ENCODE measurements at regions not wholly inside any gene's neighbourhood (a gene's known extent, or its start where the extent isn't known, plus 50 kb on each side); places are given as distances from the start of the nearest gene placed in this dataset.

DNA sequence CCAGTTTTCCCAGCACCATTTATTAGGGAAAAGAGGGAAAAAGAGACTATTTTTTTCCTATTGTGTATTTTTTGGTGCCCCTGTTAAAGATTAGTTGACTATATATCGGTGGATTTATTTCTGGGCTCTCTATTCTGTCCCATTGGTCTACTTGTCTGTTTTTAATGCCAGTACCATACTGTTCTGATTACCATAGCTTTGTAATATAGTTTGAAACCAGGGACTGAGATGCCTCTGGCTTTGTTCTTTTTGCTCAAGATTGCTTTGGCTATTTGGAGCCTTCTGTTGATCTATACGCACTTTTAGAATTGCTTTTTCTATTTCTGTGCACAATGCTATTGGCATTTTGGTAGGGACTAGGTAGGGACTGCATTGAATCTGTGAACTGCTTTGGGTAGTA lies 151.7 kb downstream of the ADCYAP1 start:
- CTCF ChIA-PET = no interaction called here
- no peaks in the 10 kb centered on the region for H3K27me3 Mint-ChIP-seq
- ATAC-seq (ENCODE audit: poor library complexity) = no peak

DNA sequence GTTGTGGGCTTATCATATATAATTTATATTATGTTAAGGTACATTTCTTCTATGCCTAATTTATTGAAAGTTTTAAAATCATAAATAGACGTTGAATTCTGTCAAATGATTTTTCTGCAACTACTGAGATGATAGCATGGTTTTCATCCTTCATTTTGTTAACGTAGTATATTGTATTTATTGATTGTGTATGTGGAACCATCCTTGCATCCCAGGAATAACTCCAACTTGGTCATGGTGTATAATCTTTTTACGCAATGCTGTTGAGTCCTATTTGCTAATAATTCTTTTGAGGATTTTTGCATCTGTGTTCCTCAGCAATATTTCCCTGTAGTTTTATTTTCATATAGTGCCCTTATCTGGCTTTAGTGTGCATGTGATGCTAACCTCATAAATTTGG lies 152.7 kb downstream of the ADCYAP1 start:
- Histone ChIP-seq H3K36me3 (ENCODE audit: insufficient read depth, low read length) (no peaks in the 10 kb centered on the region), H3K4me1 (ENCODE audit: insufficient read depth, low read length) (no peaks in the 10 kb centered on the region), H3K4me3 (ENCODE audit: low read length) (no peak overlapping the region), H3K27ac (ENCODE audit: low read depth in 1 of 2, low read length in 2 of 2) (no peak overlapping the region), H3K9me3 (ENCODE audit: control insufficient read depth in 1 of 2, insufficient read depth in 1 of 2, low read length in 2 of 2) (peaks cover 0 to 4% of the 10 kb centered on the region in 2 experiments), H3K27me3 (ENCODE audit: control insufficient read depth in 1 of 2, insufficient read depth in 2 of 2, low read length in 2 of 2) (no peaks in the 10 kb centered on the region)
- Mint-ChIP-seq H3K4me3 (no peak overlapping the region), H3K9me3 (peaks cover 10% of the 10 kb centered on the region), H3K27ac (no peak overlapping the region), H3K27me3 (no peaks in the 10 kb centered on the region), H3K36me3 (ENCODE audit: low read depth) (no peaks in the 10 kb centered on the region), H3K4me1 (ENCODE audit: low read depth) (no peaks in the 10 kb centered on the region)
- ATAC-seq (ENCODE audit: poor library complexity) (no peak), DNase-seq (no peak)
- intact Hi-C loops (cut with DNase I, micrococcal nuclease) = no loop called here
- TF ChIP-seq, protein P1, sequence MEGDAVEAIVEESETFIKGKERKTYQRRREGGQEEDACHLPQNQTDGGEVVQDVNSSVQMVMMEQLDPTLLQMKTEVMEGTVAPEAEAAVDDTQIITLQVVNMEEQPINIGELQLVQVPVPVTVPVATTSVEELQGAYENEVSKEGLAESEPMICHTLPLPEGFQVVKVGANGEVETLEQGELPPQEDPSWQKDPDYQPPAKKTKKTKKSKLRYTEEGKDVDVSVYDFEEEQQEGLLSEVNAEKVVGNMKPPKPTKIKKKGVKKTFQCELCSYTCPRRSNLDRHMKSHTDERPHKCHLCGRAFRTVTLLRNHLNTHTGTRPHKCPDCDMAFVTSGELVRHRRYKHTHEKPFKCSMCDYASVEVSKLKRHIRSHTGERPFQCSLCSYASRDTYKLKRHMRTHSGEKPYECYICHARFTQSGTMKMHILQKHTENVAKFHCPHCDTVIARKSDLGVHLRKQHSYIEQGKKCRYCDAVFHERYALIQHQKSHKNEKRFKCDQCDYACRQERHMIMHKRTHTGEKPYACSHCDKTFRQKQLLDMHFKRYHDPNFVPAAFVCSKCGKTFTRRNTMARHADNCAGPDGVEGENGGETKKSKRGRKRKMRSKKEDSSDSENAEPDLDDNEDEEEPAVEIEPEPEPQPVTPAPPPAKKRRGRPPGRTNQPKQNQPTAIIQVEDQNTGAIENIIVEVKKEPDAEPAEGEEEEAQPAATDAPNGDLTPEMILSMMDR (IDR thresholded peaks at IDR 0.05) = no peak
- CTCF ChIA-PET = no interaction called here
- POLR2A ChIA-PET = no interaction called here

More for the DNA sequence above, 151.7 kb downstream of the ADCYAP1 start:
- Mint-ChIP-seq H3K4me1 (ENCODE audit: low read depth) (no peaks in the 10 kb centered on the region), H3K4me3 (no peak overlapping the region), H3K36me3 (ENCODE audit: low read depth) (no peaks in the 10 kb centered on the region), H3K27ac (no peak overlapping the region), H3K9me3 (peaks cover 10% of the 10 kb centered on the region)
- POLR2A ChIA-PET = no interaction called here
- DNase-seq = no peak
- H3K36me3 ChIP-seq (ENCODE audit: insufficient read depth, low read length) = no peaks in the 10 kb centered on the region
- H3K27me3 ChIP-seq (ENCODE audit: control insufficient read depth in 1 of 2, insufficient read depth in 2 of 2, low read length in 2 of 2) = no peaks in the 10 kb centered on the region
- no peak overlapping the region for H3K4me3 ChIP-seq (ENCODE audit: low read length)
- intact Hi-C loops (cut with DNase I, micrococcal nuclease) = no loop called here
- TF ChIP-seq, protein P1 (IDR thresholded peaks at IDR 0.05) = no peak
- no peak overlapping the region for H3K27ac ChIP-seq (ENCODE audit: low read depth in 1 of 2, low read length in 2 of 2)
- H3K9me3 ChIP-seq (ENCODE audit: control insufficient read depth in 1 of 2, insufficient read depth in 1 of 2, low read length in 2 of 2) = peaks cover 0 to 4% of the 10 kb centered on the region in 2 experiments
- no peaks in the 10 kb centered on the region for H3K4me1 ChIP-seq (ENCODE audit: insufficient read depth, low read length)

DNA sequence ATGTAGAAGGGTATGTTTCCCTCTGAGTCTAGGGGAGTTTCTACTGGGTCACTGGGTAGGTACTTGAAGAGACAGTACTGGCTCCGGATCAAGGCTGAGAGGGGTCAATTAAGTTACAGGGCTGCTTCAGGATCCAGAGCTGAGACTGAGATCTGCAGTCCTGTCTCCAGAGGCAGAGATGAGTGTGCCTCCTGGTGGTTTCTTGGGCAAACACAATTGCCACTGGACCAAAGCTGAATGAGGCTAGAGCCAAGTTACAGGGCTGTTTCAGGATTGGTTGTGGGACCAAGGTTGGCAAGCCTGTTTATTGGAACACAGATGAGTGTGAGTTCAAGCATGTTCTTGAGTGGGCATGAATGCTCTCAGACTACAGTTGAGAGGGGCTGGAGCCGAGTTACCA lies 157.9 kb downstream of the ADCYAP1 start:
- intact Hi-C loops (cut with DNase I, micrococcal nuclease) = no loop called here
- Mint-ChIP-seq H3K27me3 (no peaks in the 10 kb centered on the region), H3K4me1 (ENCODE audit: low read depth) (no peaks in the 10 kb centered on the region), H3K36me3 (ENCODE audit: low read depth) (no peaks in the 10 kb centered on the region), H3K27ac (no peak overlapping the region), H3K9me3 (peaks cover 8% of the 10 kb centered on the region), H3K4me3 (no peak overlapping the region)
- H3K4me1 ChIP-seq (ENCODE audit: insufficient read depth, low read length) = no peaks in the 10 kb centered on the region
- TF ChIP-seq, protein P1 (IDR thresholded peaks at IDR 0.05) = no peak
- CTCF ChIA-PET = no interaction called here
- DNase-seq = no peak
- no peaks in the 10 kb centered on the region for H3K36me3 ChIP-seq (ENCODE audit: insufficient read depth, low read length)
- no peaks in the 10 kb centered on the region for H3K27me3 ChIP-seq (ENCODE audit: control insufficient read depth in 1 of 2, insufficient read depth in 2 of 2, low read length in 2 of 2)
- POLR2A ChIA-PET = interaction anchor here (0.7 kb wide), 1 partner anchor 25 kb away, joined by 3 read pairs; no protein-coding TSS in a partner anchor
- H3K4me3 ChIP-seq (ENCODE audit: low read length) = no peak overlapping the region
- ATAC-seq (ENCODE audit: poor library complexity) = no peak
- H3K9me3 ChIP-seq (ENCODE audit: control insufficient read depth in 1 of 2, insufficient read depth in 1 of 2, low read length in 2 of 2) = no peaks in the 10 kb centered on the region
- H3K27ac ChIP-seq (ENCODE audit: low read depth in 1 of 2, low read length in 2 of 2) = no peak overlapping the region
